Chondrocyte (in vitro differentiated cells): ENCODE measurements at regions not wholly inside any gene's neighbourhood (a gene's known extent, or its start where the extent isn't known, plus 50 kb on each side); places are given as distances from the start of the nearest gene placed in this dataset.

Source experiments
- DNase-seq: peaks from one replicate; pipeline ENCODE4 v3.0.0; 2021; ENCODE audit warnings: mixed read lengths, low spot score
- H3K27ac Mint-ChIP-seq: one replicate; pipeline ENCODE4 v1.8.0; 2021; ENCODE audit warnings: mild to moderate bottlenecking, moderate library complexity, mixed read lengths; ENCODE audit not compliant: unreplicated experiment
- H3K27me3 Mint-ChIP-seq: 2 replicates; pipeline ENCODE4 v1.8.0; 2021; ENCODE audit warnings: low read depth, mixed read lengths
- H3K36me3 Mint-ChIP-seq: 2 replicates; pipeline ENCODE4 v1.8.0; 2021; ENCODE audit warnings: low read depth, mixed read lengths
- H3K4me1 Mint-ChIP-seq: 2 replicates; pipeline ENCODE4 v1.8.0; 2021; ENCODE audit warnings: low read depth, mild to moderate bottlenecking, mixed read lengths
- H3K4me3 Mint-ChIP-seq: one replicate; pipeline ENCODE4 v1.8.0; 2021; ENCODE audit warnings: mild to moderate bottlenecking, moderate library complexity, mixed read lengths; ENCODE audit not compliant: unreplicated experiment
- H3K9me3 Mint-ChIP-seq: 2 replicates; pipeline ENCODE4 v1.8.0; 2021; ENCODE audit warnings: low read depth, mixed read lengths
- TF ChIP-seq, protein P1 (sequence below): fragments of 200-600 bp; sonication (generic); IDR thresholded peaks from 2 replicates; pipeline ENCODE4 v1.5.0; 2021; ENCODE audit warnings: antibody characterized with exemption, mild to moderate bottlenecking, moderate library complexity

DNA sequence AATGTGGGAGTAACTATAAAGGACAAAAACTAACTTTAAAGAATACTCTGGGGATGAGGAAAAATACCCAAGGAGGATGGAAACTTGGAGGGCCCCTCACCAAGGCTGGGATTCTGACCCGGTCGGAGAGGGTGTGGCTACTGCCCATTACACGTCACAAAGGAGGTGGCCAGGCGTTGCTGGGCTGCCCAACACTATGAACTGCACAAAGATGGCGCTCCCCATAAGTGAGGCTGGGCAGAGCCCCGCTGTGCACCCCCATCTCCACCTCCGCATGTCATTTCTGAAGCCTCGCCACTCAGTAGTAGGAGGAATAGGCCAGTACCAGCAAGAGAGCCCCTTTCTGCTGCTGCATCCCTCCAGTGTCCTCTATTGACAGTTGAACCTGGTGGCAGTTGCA, 290.1 kb upstream of the ZNF32 start:
- TF ChIP-seq, protein P1, sequence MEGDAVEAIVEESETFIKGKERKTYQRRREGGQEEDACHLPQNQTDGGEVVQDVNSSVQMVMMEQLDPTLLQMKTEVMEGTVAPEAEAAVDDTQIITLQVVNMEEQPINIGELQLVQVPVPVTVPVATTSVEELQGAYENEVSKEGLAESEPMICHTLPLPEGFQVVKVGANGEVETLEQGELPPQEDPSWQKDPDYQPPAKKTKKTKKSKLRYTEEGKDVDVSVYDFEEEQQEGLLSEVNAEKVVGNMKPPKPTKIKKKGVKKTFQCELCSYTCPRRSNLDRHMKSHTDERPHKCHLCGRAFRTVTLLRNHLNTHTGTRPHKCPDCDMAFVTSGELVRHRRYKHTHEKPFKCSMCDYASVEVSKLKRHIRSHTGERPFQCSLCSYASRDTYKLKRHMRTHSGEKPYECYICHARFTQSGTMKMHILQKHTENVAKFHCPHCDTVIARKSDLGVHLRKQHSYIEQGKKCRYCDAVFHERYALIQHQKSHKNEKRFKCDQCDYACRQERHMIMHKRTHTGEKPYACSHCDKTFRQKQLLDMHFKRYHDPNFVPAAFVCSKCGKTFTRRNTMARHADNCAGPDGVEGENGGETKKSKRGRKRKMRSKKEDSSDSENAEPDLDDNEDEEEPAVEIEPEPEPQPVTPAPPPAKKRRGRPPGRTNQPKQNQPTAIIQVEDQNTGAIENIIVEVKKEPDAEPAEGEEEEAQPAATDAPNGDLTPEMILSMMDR, result no peak
- DNase-seq, result no peak
- no peak overlapping the region for H3K4me3 Mint-ChIP-seq
- H3K36me3 Mint-ChIP-seq, result peaks cover 2% of the 10 kb centered on the region
- peaks cover 15% of the 10 kb centered on the region for H3K9me3 Mint-ChIP-seq
- H3K27me3 Mint-ChIP-seq, result no peaks in the 10 kb centered on the region
- no peak overlapping the region for H3K27ac Mint-ChIP-seq
- H3K4me1 Mint-ChIP-seq, result peaks cover 8% of the 10 kb centered on the region

- no peak for DNase-seq
- H3K4me1 Mint-ChIP-seq, result peaks cover 14% of the 10 kb centered on the region
- H3K27ac Mint-ChIP-seq, result peak overlapping the region; percentile 90
- TF ChIP-seq, protein P1, result no peak
- peaks cover 15% of the 10 kb centered on the region for H3K9me3 Mint-ChIP-seq
- peaks cover 3% of the 10 kb centered on the region for H3K27me3 Mint-ChIP-seq
- H3K36me3 Mint-ChIP-seq, result no peaks in the 10 kb centered on the region
- no peak overlapping the region for H3K4me3 Mint-ChIP-seq
These were observed 282.7 kb upstream of the ZNF32 start for GRCh38 chr10:43931308-43931930.

- Mint-ChIP-seq H3K27ac (peak overlapping the region; percentile 30), H3K4me3 (no peak overlapping the region), H3K4me1 (peaks cover 14% of the 10 kb centered on the region), H3K9me3 (peaks cover 12% of the 10 kb centered on the region), H3K27me3 (peaks cover 3% of the 10 kb centered on the region), H3K36me3 (no peaks in the 10 kb centered on the region)
- TF ChIP-seq, protein P1, result no peak
- no peak for DNase-seq
These were observed 282.1 kb upstream of the ZNF32 start for GRCh38 chr10:43930777-43931176.

DNA sequence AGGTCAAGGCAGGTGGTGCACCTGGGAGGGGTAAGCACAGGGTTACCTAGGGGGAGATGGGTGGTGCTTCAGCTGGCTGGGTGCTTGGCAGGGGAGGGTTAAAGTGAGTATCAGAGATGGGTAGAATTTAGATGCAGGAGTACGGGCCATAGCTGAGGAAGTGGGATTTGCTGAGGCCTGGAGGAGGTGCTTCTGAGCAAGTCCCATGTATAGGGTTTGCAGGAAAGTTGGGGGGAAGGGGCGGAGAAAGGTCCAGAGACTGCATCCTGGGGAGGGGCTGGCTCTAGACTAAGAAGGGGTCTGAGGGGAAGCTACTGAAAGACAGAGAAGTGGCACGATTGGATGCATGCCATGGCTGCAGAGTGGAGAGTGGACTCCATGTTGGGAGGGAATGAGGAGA, 281.6 kb upstream of the ZNF32 start:
- no peak overlapping the region for H3K4me3 Mint-ChIP-seq
- no peak for DNase-seq
- peaks cover 3% of the 10 kb centered on the region for H3K27me3 Mint-ChIP-seq
- peaks cover 14% of the 10 kb centered on the region for H3K4me1 Mint-ChIP-seq
- H3K9me3 Mint-ChIP-seq, result peaks cover 7% of the 10 kb centered on the region
- TF ChIP-seq, protein P1, result no peak
- no peak overlapping the region for H3K27ac Mint-ChIP-seq
- no peaks in the 10 kb centered on the region for H3K36me3 Mint-ChIP-seq

DNA sequence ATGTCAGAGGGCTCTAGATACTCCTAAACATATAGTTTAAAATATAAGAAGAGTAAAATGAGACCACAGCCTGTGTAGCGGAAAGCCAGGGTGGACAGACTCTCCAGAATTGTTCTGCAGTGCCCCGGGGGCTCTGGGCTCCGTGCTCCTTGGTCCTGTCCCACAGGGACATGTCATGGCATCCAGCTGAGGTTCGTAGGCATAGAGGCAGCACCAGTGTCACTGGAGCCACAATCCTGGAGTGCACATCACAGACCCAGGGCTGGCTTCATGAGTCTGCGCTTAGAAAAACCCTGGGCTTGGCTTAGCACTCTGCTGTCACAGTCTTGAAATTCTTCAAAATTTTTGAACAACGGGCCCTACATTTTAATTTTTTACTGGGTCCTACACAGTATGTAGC, 280.4 kb upstream of the ZNF32 start:
- Mint-ChIP-seq H3K27me3 (peaks cover 3% of the 10 kb centered on the region), H3K4me3 (no peak overlapping the region), H3K4me1 (peaks cover 14% of the 10 kb centered on the region)

More for the DNA sequence above, 280.4 kb upstream of the ZNF32 start:
- H3K9me3 Mint-ChIP-seq, result peaks cover 3% of the 10 kb centered on the region
- H3K27ac Mint-ChIP-seq, result no peak overlapping the region
- no peaks in the 10 kb centered on the region for H3K36me3 Mint-ChIP-seq
- TF ChIP-seq, protein P1, result no peak
- DNase-seq, result no peak
